ENCODE measurements at regions not wholly inside any gene's neighbourhood (a gene's known extent, or its start where the extent isn't known, plus 50 kb on each side); places are given as distances from the start of the nearest gene placed in this dataset.
"Not testable (repeated sequence)": the region's sequence is repeated elsewhere in the genome, so short reads cannot be mapped to it uniquely, and the experiment has no call there.

DNA sequence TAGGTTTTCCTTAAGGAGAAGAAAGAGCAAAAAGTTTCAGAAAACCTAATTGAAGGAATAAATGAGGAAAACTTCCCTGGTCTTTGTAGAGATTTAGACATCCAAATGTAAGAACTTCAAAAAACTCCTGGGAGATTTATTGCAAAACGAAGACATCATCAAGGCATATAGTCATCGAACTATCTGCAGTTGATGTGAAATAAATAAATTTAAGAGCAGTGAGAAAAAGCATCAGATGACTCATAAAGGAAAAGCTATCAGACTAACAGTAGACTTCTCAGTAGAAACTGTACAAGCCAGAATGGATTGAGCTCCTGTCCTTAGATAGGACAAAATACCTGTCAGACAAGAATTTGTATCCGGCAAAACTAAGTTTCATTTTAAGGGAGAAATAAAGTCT, 569.4 kb upstream of the ADAMTS5 start:
- H3K4me3 ChIP-seq (ENCODE audit: low read length in 3 of 3) = no peak overlapping the region
- no peaks in the 10 kb centered on the region for H3K27me3 ChIP-seq (ENCODE audit: control insufficient read depth in 3 of 3, insufficient read depth in 3 of 3, low read length in 3 of 3)
- no peak overlapping the region for H3K9ac ChIP-seq (ENCODE audit: low read depth in 1 of 3, low read length in 3 of 3)

DNA sequence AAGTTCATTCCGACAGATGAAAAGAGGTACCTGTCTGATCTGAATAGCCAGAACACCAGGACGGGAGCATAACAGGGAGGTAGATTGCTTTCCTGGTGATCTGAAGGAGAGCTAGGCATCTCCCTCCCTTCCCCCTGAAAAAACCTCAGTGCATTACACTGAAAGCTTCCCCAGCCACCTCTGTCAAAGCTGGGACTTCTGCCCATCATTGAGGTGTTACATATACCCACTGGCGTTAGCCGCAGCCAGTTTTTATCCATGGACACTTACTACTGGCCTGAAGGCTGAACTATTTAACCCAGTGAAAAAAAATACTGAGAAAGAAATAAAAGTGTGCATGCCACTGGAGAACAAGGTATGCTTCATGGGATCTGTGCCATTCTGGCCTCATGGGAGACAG, 568.3 kb upstream of the ADAMTS5 start:
- H3K27ac ChIP-seq (ENCODE audit: low read depth, low read length) = no peak overlapping the region
- H3K36me3 ChIP-seq (ENCODE audit: control insufficient read depth in 3 of 3, insufficient read depth in 3 of 3, low read length in 3 of 3) = no peaks in the 10 kb centered on the region
- no peaks in the 10 kb centered on the region for H3K4me1 ChIP-seq (ENCODE audit: control insufficient read depth in 3 of 3, insufficient read depth in 3 of 3, low read length in 3 of 3)
- H3K27me3 ChIP-seq (ENCODE audit: control insufficient read depth in 3 of 3, insufficient read depth in 3 of 3, low read length in 3 of 3) = no peaks in the 10 kb centered on the region
- H3K4me3 ChIP-seq (ENCODE audit: low read length in 3 of 3) = no peak overlapping the region
- no peaks in the 10 kb centered on the region for H3K9me3 ChIP-seq (ENCODE audit: control insufficient read depth in 3 of 3, low read length in 3 of 3)
- no peak overlapping the region for H3K9ac ChIP-seq (ENCODE audit: low read depth in 1 of 3, low read length in 3 of 3)

More for the DNA sequence above, 569.4 kb upstream of the ADAMTS5 start:
- Histone ChIP-seq H3K9me3 (ENCODE audit: control insufficient read depth in 3 of 3, low read length in 3 of 3) (no peaks in the 10 kb centered on the region), H3K27ac (ENCODE audit: low read depth, low read length) (no peak overlapping the region), H3K4me1 (ENCODE audit: control insufficient read depth in 3 of 3, insufficient read depth in 3 of 3, low read length in 3 of 3) (no peaks in the 10 kb centered on the region), H3K36me3 (ENCODE audit: control insufficient read depth in 3 of 3, insufficient read depth in 3 of 3, low read length in 3 of 3) (no peaks in the 10 kb centered on the region)

DNA sequence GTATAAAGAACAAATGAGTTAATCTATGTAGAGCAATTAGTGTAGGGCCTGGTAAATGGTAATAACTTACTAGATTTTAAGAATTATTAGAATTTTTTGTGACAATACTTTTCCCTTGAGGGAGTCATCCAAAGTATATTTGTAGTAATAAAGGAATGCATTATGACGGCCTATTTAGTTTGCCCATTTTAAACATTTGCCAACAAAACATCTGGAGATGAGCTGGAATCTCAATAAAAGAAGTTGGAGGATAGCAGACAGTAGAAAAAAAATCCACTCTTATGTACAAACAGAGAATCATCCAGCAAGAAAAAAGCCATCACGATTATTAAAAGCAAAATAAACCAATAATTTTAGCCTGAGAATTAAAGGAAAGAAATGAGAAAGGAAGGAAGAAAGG, 567.3 kb upstream of the ADAMTS5 start:
- Histone ChIP-seq H3K36me3 (ENCODE audit: control insufficient read depth in 3 of 3, insufficient read depth in 3 of 3, low read length in 3 of 3) (no peaks in the 10 kb centered on the region), H3K27me3 (ENCODE audit: control insufficient read depth in 3 of 3, insufficient read depth in 3 of 3, low read length in 3 of 3) (no peaks in the 10 kb centered on the region), H3K4me3 (ENCODE audit: low read length in 3 of 3) (no peak overlapping the region), H3K4me1 (ENCODE audit: control insufficient read depth in 3 of 3, insufficient read depth in 3 of 3, low read length in 3 of 3) (no peaks in the 10 kb centered on the region), H3K9me3 (ENCODE audit: control insufficient read depth in 3 of 3, low read length in 3 of 3) (no peaks in the 10 kb centered on the region), H3K27ac (ENCODE audit: low read depth, low read length) (no peak overlapping the region), H3K9ac (ENCODE audit: low read depth in 1 of 3, low read length in 3 of 3) (no peak overlapping the region)

DNA sequence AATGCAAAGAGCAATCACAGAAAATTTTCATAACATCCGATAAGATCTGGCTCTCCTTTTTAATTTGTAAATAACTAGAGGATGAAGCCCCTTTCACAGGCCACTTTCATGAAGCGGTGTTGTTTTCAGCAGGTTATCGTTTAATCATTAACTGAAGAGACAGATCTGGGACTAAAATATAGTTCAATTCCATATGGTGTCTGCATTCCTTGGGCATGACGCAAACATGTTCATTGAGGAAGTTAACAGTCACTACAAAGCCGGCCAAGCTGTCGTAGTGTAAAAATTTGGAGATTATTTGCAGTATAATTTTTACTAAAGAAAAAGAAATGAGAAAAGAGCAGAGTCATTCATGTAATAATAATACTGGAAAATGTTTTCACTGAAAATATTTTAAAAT, 565.2 kb upstream of the ADAMTS5 start:
- Histone ChIP-seq H3K4me1 (ENCODE audit: control insufficient read depth in 3 of 3, insufficient read depth in 3 of 3, low read length in 3 of 3) (no peaks in the 10 kb centered on the region), H3K36me3 (ENCODE audit: control insufficient read depth in 3 of 3, insufficient read depth in 3 of 3, low read length in 3 of 3) (no peaks in the 10 kb centered on the region), H3K4me3 (ENCODE audit: low read length in 3 of 3) (no peak overlapping the region), H3K27ac (ENCODE audit: low read depth, low read length) (no peak overlapping the region), H3K9ac (ENCODE audit: low read depth in 1 of 3, low read length in 3 of 3) (no peak overlapping the region), H3K9me3 (ENCODE audit: control insufficient read depth in 3 of 3, low read length in 3 of 3) (no peaks in the 10 kb centered on the region), H3K27me3 (ENCODE audit: control insufficient read depth in 3 of 3, insufficient read depth in 3 of 3, low read length in 3 of 3) (no peaks in the 10 kb centered on the region)

DNA sequence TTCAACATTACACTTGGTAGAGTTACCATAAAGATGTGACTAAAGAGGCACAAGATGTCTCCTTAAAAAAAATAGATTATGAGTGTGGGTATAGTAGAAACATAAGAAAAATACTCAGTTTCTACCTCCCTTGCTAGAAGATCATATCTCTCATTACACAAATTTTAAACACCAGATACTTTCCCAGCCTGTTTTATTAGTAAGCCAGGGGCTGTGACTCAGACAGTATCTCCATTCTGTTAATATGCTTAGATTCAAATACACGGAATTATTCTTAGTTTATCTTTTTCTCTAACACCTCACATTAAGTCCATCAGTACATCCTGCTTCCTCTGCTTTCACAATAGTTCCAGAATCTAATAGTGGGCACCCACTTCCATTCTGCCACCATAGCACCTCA, 561.8 kb upstream of the ADAMTS5 start:
- Histone ChIP-seq H3K27me3 (ENCODE audit: control insufficient read depth in 3 of 3, insufficient read depth in 3 of 3, low read length in 3 of 3) (no peaks in the 10 kb centered on the region), H3K36me3 (ENCODE audit: control insufficient read depth in 3 of 3, insufficient read depth in 3 of 3, low read length in 3 of 3) (no peaks in the 10 kb centered on the region), H3K4me3 (ENCODE audit: low read length in 3 of 3) (no peak overlapping the region), H3K27ac (ENCODE audit: low read depth, low read length) (no peak overlapping the region), H3K9ac (ENCODE audit: low read depth in 1 of 3, low read length in 3 of 3) (no peak overlapping the region), H3K4me1 (ENCODE audit: control insufficient read depth in 3 of 3, insufficient read depth in 3 of 3, low read length in 3 of 3) (no peaks in the 10 kb centered on the region), H3K9me3 (ENCODE audit: control insufficient read depth in 3 of 3, low read length in 3 of 3) (no peaks in the 10 kb centered on the region)

DNA sequence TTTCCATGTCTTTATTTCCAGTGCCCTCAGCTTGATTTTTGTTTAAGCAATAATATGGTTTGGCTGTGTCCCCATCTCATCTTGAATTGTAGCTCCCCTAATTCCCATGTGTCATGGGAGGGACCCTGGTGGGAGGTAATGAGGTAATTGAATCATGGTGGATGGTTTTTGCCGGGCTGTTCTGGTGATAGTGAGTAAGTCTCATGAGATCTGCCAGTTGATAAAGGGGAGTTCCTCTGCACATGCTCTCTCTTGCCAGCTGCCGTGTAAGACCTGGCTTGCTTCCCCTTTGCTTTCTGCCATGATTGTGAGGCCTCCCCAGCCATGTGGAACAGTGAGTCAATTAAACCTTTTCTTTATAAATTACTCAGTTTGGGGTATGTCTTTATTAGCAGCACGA, 559.6 kb upstream of the ADAMTS5 start:
- Histone ChIP-seq H3K4me1 (ENCODE audit: control insufficient read depth in 3 of 3, insufficient read depth in 3 of 3, low read length in 3 of 3) (no peaks in the 10 kb centered on the region), H3K27me3 (ENCODE audit: control insufficient read depth in 3 of 3, insufficient read depth in 3 of 3, low read length in 3 of 3) (no peaks in the 10 kb centered on the region)

DNA sequence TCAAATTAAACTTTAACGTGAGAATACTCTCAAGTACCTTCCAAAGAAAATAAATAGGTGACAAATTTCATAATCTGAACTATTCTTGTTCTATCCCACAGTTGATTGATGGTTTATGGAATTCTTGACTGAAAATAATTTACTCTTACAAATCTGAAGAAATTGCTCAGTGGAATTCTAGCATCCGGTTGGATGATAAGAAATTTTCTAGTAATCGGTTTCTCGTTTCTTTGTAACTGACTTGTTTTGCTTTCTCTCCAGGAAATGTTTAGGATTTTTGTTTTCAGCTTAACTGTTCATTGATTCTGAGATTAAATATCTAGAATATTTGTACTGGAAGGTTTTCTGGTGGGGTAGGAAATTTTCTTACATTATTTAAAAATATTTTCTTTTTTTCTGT, 558.9 kb upstream of the ADAMTS5 start:
- no peaks in the 10 kb centered on the region for H3K36me3 ChIP-seq (ENCODE audit: control insufficient read depth in 3 of 3, insufficient read depth in 3 of 3, low read length in 3 of 3)
- no peaks in the 10 kb centered on the region for H3K27me3 ChIP-seq (ENCODE audit: control insufficient read depth in 3 of 3, insufficient read depth in 3 of 3, low read length in 3 of 3)
- no peaks in the 10 kb centered on the region for H3K9me3 ChIP-seq (ENCODE audit: control insufficient read depth in 3 of 3, low read length in 3 of 3)
- no peak overlapping the region for H3K27ac ChIP-seq (ENCODE audit: low read depth, low read length)
- H3K4me3 ChIP-seq (ENCODE audit: low read length in 3 of 3) = no peak overlapping the region
- no peaks in the 10 kb centered on the region for H3K4me1 ChIP-seq (ENCODE audit: control insufficient read depth in 3 of 3, insufficient read depth in 3 of 3, low read length in 3 of 3)
- no peak overlapping the region for H3K9ac ChIP-seq (ENCODE audit: low read depth in 1 of 3, low read length in 3 of 3)

More for the DNA sequence above, 559.6 kb upstream of the ADAMTS5 start:
- no peak overlapping the region for H3K27ac ChIP-seq (ENCODE audit: low read depth, low read length)
- no peak overlapping the region for H3K9ac ChIP-seq (ENCODE audit: low read depth in 1 of 3, low read length in 3 of 3)
- H3K4me3 ChIP-seq (ENCODE audit: low read length in 3 of 3) = no peak overlapping the region
- no peaks in the 10 kb centered on the region for H3K36me3 ChIP-seq (ENCODE audit: control insufficient read depth in 3 of 3, insufficient read depth in 3 of 3, low read length in 3 of 3)
- no peaks in the 10 kb centered on the region for H3K9me3 ChIP-seq (ENCODE audit: control insufficient read depth in 3 of 3, low read length in 3 of 3)

DNA sequence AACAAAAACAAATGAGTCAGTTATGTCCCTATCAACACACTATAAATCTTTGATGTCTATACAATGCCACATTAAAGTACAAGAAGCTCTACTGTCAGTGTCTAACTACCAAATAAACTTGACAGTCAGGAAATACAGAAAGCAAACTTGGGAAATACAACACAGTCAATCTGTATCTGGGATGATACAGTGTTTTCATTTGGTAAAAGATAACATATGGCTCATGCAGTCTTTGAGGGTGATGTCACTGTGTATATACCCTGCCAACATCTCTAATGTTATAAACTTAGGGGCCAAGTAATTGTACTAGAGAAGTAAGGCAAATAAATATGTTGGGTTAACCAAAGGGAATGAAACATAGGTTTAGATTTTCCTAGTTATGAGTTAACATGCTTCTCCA, 552.5 kb upstream of the ADAMTS5 start:
- Histone ChIP-seq H3K27ac (ENCODE audit: low read depth, low read length) (no peak overlapping the region), H3K27me3 (ENCODE audit: control insufficient read depth in 3 of 3, insufficient read depth in 3 of 3, low read length in 3 of 3) (no peaks in the 10 kb centered on the region), H3K4me3 (ENCODE audit: low read length in 3 of 3) (no peak overlapping the region), H3K36me3 (ENCODE audit: control insufficient read depth in 3 of 3, insufficient read depth in 3 of 3, low read length in 3 of 3) (no peaks in the 10 kb centered on the region), H3K9ac (ENCODE audit: low read depth in 1 of 3, low read length in 3 of 3) (no peak overlapping the region), H3K9me3 (ENCODE audit: control insufficient read depth in 3 of 3, low read length in 3 of 3) (no peaks in the 10 kb centered on the region), H3K4me1 (ENCODE audit: control insufficient read depth in 3 of 3, insufficient read depth in 3 of 3, low read length in 3 of 3) (no peaks in the 10 kb centered on the region)

DNA sequence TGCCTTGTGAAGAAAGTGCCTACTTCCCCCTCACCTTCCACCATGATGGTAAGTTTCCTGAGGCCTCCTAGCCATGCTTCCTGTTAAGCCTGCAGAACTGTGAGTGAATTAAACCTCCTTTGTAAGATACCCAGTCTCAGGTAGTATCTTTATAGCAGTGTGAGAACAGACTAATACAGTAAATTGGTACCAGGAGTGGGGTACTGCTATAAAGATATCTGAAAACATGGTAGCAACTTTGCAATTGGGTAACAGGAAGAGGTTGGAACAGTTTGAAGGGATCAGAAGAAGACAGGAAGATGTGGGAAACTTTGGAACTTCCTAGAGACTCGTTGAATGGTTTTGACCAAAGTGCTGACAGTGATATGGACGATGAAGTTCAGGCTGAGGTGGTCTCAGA, 550.3 kb upstream of the ADAMTS5 start:
- H3K9me3 ChIP-seq (ENCODE audit: control insufficient read depth in 3 of 3, low read length in 3 of 3); H3K4me3 ChIP-seq (ENCODE audit: low read length in 3 of 3); H3K27me3 ChIP-seq (ENCODE audit: control insufficient read depth in 3 of 3, insufficient read depth in 3 of 3, low read length in 3 of 3); H3K27ac ChIP-seq (ENCODE audit: low read depth, low read length); H3K36me3 ChIP-seq (ENCODE audit: control insufficient read depth in 3 of 3, insufficient read depth in 3 of 3, low read length in 3 of 3); H3K9ac ChIP-seq (ENCODE audit: low read depth in 1 of 3, low read length in 3 of 3); H3K4me1 ChIP-seq (ENCODE audit: control insufficient read depth in 3 of 3, insufficient read depth in 3 of 3, low read length in 3 of 3): not testable (repeated sequence)

DNA sequence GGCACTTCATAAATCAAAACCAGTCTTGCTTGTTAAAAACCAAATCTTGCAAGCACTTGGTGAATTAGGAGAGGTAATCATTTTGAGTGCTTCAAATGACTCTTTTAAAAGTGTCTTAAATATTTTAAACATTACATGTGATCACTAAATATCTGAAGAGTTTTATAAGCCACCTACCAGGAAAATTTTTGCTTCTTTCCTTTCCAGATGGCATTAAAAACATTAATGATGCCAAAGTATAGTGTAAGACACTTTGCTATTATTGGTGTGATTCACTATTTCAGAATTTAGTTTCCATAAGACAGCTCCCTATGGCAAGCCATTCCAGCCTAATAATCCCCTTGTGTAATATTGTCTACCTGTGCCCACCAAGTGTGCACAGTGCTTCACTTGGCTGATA, 548.8 kb upstream of the ADAMTS5 start:
- Histone ChIP-seq H3K27ac (ENCODE audit: low read depth, low read length) (no peak overlapping the region), H3K9ac (ENCODE audit: low read depth in 1 of 3, low read length in 3 of 3) (no peak overlapping the region), H3K27me3 (ENCODE audit: control insufficient read depth in 3 of 3, insufficient read depth in 3 of 3, low read length in 3 of 3) (no peaks in the 10 kb centered on the region), H3K4me1 (ENCODE audit: control insufficient read depth in 3 of 3, insufficient read depth in 3 of 3, low read length in 3 of 3) (no peaks in the 10 kb centered on the region), H3K36me3 (ENCODE audit: control insufficient read depth in 3 of 3, insufficient read depth in 3 of 3, low read length in 3 of 3) (no peaks in the 10 kb centered on the region), H3K4me3 (ENCODE audit: low read length in 3 of 3) (no peak overlapping the region), H3K9me3 (ENCODE audit: control insufficient read depth in 3 of 3, low read length in 3 of 3) (no peaks in the 10 kb centered on the region)

DNA sequence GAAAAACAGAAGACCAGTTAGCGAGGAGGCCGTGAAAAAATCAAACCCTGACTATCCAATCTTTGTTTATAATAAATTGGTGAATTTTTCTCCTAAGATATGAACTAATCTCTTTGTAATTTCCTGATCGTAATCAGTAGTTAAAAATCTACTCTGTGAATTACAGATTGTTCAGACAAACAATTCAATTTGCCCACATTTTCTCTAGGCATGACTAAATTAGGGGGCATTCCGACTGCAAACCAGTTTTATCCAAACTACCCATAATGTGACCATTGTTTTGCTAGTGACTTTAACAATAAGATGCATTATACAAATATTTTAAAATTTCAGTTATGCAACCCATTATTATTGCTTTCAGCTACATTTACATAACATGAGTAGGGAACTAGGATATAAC, 546.9 kb upstream of the ADAMTS5 start:
- H3K36me3 ChIP-seq (ENCODE audit: control insufficient read depth in 3 of 3, insufficient read depth in 3 of 3, low read length in 3 of 3) = no peaks in the 10 kb centered on the region
- no peak overlapping the region for H3K9ac ChIP-seq (ENCODE audit: low read depth in 1 of 3, low read length in 3 of 3)
- no peaks in the 10 kb centered on the region for H3K4me1 ChIP-seq (ENCODE audit: control insufficient read depth in 3 of 3, insufficient read depth in 3 of 3, low read length in 3 of 3)
- no peaks in the 10 kb centered on the region for H3K27me3 ChIP-seq (ENCODE audit: control insufficient read depth in 3 of 3, insufficient read depth in 3 of 3, low read length in 3 of 3)
- H3K4me3 ChIP-seq (ENCODE audit: low read length in 3 of 3) = no peak overlapping the region
- H3K9me3 ChIP-seq (ENCODE audit: control insufficient read depth in 3 of 3, low read length in 3 of 3) = no peaks in the 10 kb centered on the region
- no peak overlapping the region for H3K27ac ChIP-seq (ENCODE audit: low read depth, low read length)

Data from skeletal muscle tissue (tissue), 3 donors.